CD4-positive, alpha-beta T cell treated with Interleukin-6 for 4 hours (primary cell): ENCODE measurements at regions not wholly inside any gene's neighbourhood (a gene's known extent, or its start where the extent isn't known, plus 50 kb on each side); places are given as distances from the start of the nearest gene placed in this dataset.

Experiments used
- DNase-seq: peaks from one replicate; pipeline ENCODE4 v3.0.0-alpha.2; 2020; ENCODE audit warnings: mixed read lengths

GRCh38 chrX:88424541-88424940, 322.5 kb upstream of the CPXCR1 start:
- no peak for DNase-seq

- DNase-seq: no peak
These were observed 321.3 kb upstream of the CPXCR1 start for GRCh38 chrX:88425739-88426138.

GRCh38 chrX:88437563-88437962, 309.5 kb upstream of the CPXCR1 start:
- DNase-seq: no peak

- DNase-seq: no peak
These were observed 308.8 kb upstream of the CPXCR1 start for GRCh38 chrX:88438209-88438608.

- no peak for DNase-seq
These were observed 307.1 kb upstream of the CPXCR1 start for GRCh38 chrX:88439935-88440334.
